H1 (cell line): ENCODE measurements at regions not wholly inside any gene's neighbourhood (a gene's known extent, or its start where the extent isn't known, plus 50 kb on each side); places are given as distances from the start of the nearest gene placed in this dataset.

ENCODE experiments used
- CTCF ChIA-PET: fragments of 300-600 bp; sonication (Branson Sonifier 250); formaldehyde crosslinking; loops from one replicate; lab custom pipeline; 2021; ENCODE audit not compliant: partially characterized antibody; lab: Charles Lee
- POLR2A ChIA-PET: fragments of 300-600 bp; sonication (Branson Sonifier 250); formaldehyde crosslinking; loops from one replicate; lab custom pipeline; 2021; ENCODE audit warnings: inconsistent platforms; ENCODE audit not compliant: partially characterized antibody; lab: Charles Lee
- DNase-seq, 2 experiments: peaks; one replicate each; pipeline versions ENCODE4 v3.0.0 to v3.0.0-alpha.2; 2010 to 2022; ENCODE audit warnings: low spot score in 2 of 2, low read depth in 1 of 2, mixed read lengths in 1 of 2
- FAIRE-seq: peaks from 2 replicates; lab custom pipeline; 2011; peaks lifted over from hg19 to GRCh38; lab: Jason Lieb, UNC
- H2AFZ ChIP-seq: 2 replicates; pipeline ENCODE4 v1.8.1; 2012; ENCODE audit warnings: low read length, inconsistent platforms
- H2AK5ac ChIP-seq: 2 replicates; pipeline ENCODE4 v1.6.1; 2013; ENCODE audit warnings: low read depth, low read length
- H2BK120ac ChIP-seq: replicated peaks from 2 replicates; pipeline ENCODE3; 2013; ENCODE audit warnings: low read depth, low read length, inconsistent platforms
- H2BK12ac ChIP-seq: 2 replicates; pipeline ENCODE4 v1.6.1; 2013; ENCODE audit warnings: low read depth, low read length
- H2BK15ac ChIP-seq: 2 replicates; pipeline ENCODE4 v1.6.1; 2013; ENCODE audit warnings: low read length
- H2BK20ac ChIP-seq: 2 replicates; pipeline ENCODE4 v1.6.1; 2013; ENCODE audit warnings: low read length
- H2BK5ac ChIP-seq: 2 replicates; pipeline ENCODE4 v1.6.1; 2013; ENCODE audit warnings: low read depth, low read length
- H3K14ac ChIP-seq: 2 replicates; pipeline ENCODE4 v1.6.1; 2013; ENCODE audit warnings: inconsistent platforms; ENCODE audit not compliant: insufficient read length
- H3K18ac ChIP-seq: 2 replicates; pipeline ENCODE4 v1.6.1; 2013; ENCODE audit warnings: low read length; ENCODE audit errors: extremely low read depth
- H3K23ac ChIP-seq: 2 replicates; pipeline ENCODE4 v1.6.1; 2013; ENCODE audit warnings: inconsistent platforms; ENCODE audit not compliant: insufficient read length
- H3K23me2 ChIP-seq: 2 replicates; pipeline ENCODE4 v1.6.1; 2013; ENCODE audit warnings: low read depth, low read length
- H3K27ac ChIP-seq: 2 replicates; pipeline ENCODE4 v1.6.1; 2011; ENCODE audit warnings: low read depth, low read length, inconsistent platforms
- H3K27me3 ChIP-seq, 4 experiments: replicated peaks in 1 of 4; 1 replicate in 1 of 4; 2 replicates in 3 of 4; pipeline versions ENCODE4 v1.6.1 to v1.8.1; 2011 to 2013; ENCODE audit warnings: low read length in 3 of 4, mild to moderate bottlenecking in 3 of 4, inconsistent platforms in 2 of 4, mixed read lengths in 2 of 4, moderate library complexity in 1 of 4; ENCODE audit not compliant: control insufficient read depth in 3 of 4, insufficient read depth in 3 of 4; ENCODE audit errors: extremely low read depth in 1 of 4
- H3K36me3 ChIP-seq, 4 experiments: 2 replicates each; pipeline versions ENCODE4 v1.6.1 to v1.8.1; 2011 to 2013; ENCODE audit warnings: mild to moderate bottlenecking in 4 of 4, low read length in 3 of 4, moderate library complexity in 2 of 4, control low read depth in 1 of 4, inconsistent platforms in 1 of 4; ENCODE audit not compliant: insufficient read depth in 4 of 4, control insufficient read depth in 2 of 4
- H3K4ac ChIP-seq: replicated peaks from 2 replicates; pipeline ENCODE3; 2013; ENCODE audit warnings: low read length, low read depth, mixed read lengths, inconsistent platforms; ENCODE audit not compliant: insufficient read length
- H3K4me1 ChIP-seq, 4 experiments: replicated peaks in 1 of 4; 1 replicate in 1 of 4; 2 replicates in 3 of 4; pipeline versions ENCODE4 v1.6.1 to v1.8.1; 2011 to 2013; ENCODE audit warnings: low read length in 3 of 4, inconsistent platforms in 2 of 4, mixed read lengths in 1 of 4; ENCODE audit not compliant: insufficient read depth in 4 of 4, control insufficient read depth in 3 of 4
- H3K4me2 ChIP-seq, 2 experiments: 2 replicates each; pipeline versions ENCODE4 v1.6.1 to v1.8.1; 2011 to 2013; ENCODE audit warnings: low read depth in 2 of 2, low read length in 2 of 2, control low read depth in 1 of 2, inconsistent platforms in 1 of 2, mild to moderate bottlenecking in 1 of 2; ENCODE audit not compliant: insufficient read depth in 1 of 2
- H3K4me3 ChIP-seq, 4 experiments: fragments of 200-600, 300-600 bp in 1 of 4; sonication (generic), shearing (Covaris generic), sonication (Bioruptor Twin) in 1 of 4; 2 replicates each; pipeline versions ENCODE4 v1.5.1 to v1.8.1; 2011 to 2016; ENCODE audit warnings: low read length in 4 of 4, low read depth in 3 of 4, control low read depth in 2 of 4, inconsistent platforms in 2 of 4, mild to moderate bottlenecking in 2 of 4, mixed read lengths in 1 of 4, moderate library complexity in 1 of 4; ENCODE audit not compliant: insufficient read depth in 2 of 4; ENCODE audit errors: extremely low read depth in 1 of 4
- H3K56ac ChIP-seq: replicated peaks from 2 replicates; pipeline ENCODE3; 2013; ENCODE audit warnings: low read depth, mild to moderate bottlenecking, mixed read lengths, low read length, inconsistent platforms; ENCODE audit not compliant: insufficient read length
- H3K79me1 ChIP-seq: 2 replicates; pipeline ENCODE4 v1.6.1; 2013; ENCODE audit warnings: low read depth, low read length, control low read depth
- H3K79me2 ChIP-seq, 2 experiments: 2 replicates each; pipeline versions ENCODE4 v1.6.1 to v1.8.1; 2012 to 2013; ENCODE audit warnings: low read length in 2 of 2, mild to moderate bottlenecking in 2 of 2, inconsistent platforms in 1 of 2; ENCODE audit not compliant: insufficient read depth in 2 of 2, control insufficient read depth in 1 of 2
- H3K9ac ChIP-seq, 4 experiments: replicated peaks in 1 of 4; 1 replicate in 1 of 4; 2 replicates in 3 of 4; pipeline versions ENCODE4 v1.6.1 to v1.8.1; 2011 to 2013; ENCODE audit warnings: low read depth in 3 of 4, low read length in 3 of 4, control low read depth in 2 of 4, mild to moderate bottlenecking in 2 of 4, moderate library complexity in 2 of 4, inconsistent platforms in 1 of 4; ENCODE audit errors: extremely low read depth in 1 of 4
- H3K9me3 ChIP-seq, 2 experiments: 2 replicates each; pipeline versions ENCODE4 v1.6.1 to v1.8.1; 2012 to 2013; ENCODE audit warnings: mild to moderate bottlenecking in 2 of 2, moderate library complexity in 2 of 2, control low read depth in 1 of 2, inconsistent platforms in 1 of 2, low read depth in 1 of 2, low read length in 1 of 2, mixed read lengths in 1 of 2; ENCODE audit not compliant: insufficient read depth in 2 of 2
- H4K20me1 ChIP-seq, 2 experiments: replicated peaks in 1 of 2; 2 replicates each; pipeline versions ENCODE3 to v1.8.1; 2011 to 2013; ENCODE audit warnings: inconsistent platforms in 2 of 2, low read length in 2 of 2, mild to moderate bottlenecking in 1 of 2; ENCODE audit not compliant: insufficient read depth in 2 of 2, control insufficient read depth in 1 of 2
- H4K5ac ChIP-seq: 2 replicates; pipeline ENCODE4 v1.6.1; 2013; ENCODE audit warnings: low read length, low read depth, mixed read lengths, inconsistent platforms; ENCODE audit not compliant: insufficient read length
- H4K8ac ChIP-seq: 2 replicates; pipeline ENCODE4 v1.8.0; 2013; ENCODE audit warnings: mild to moderate bottlenecking, moderate library complexity, low read length, inconsistent platforms; ENCODE audit not compliant: insufficient read depth; ENCODE audit errors: extremely low read depth
- H4K91ac ChIP-seq: replicated peaks from 2 replicates; pipeline ENCODE3; 2013; ENCODE audit warnings: low read length, mixed read lengths, inconsistent platforms; ENCODE audit not compliant: insufficient read length
- BCL11A ChIP-seq, 2 experiments: IDR thresholded peaks; one replicate each; pipeline ENCODE4 v1.6.1; 2011; ENCODE audit warnings: low read depth in 2 of 2, low read length in 2 of 2, mild to moderate bottlenecking in 2 of 2
- CEBPB ChIP-seq: IDR thresholded peaks from 2 replicates; pipeline ENCODE4 v1.6.1; 2012; ENCODE audit warnings: low read depth, low read length
- EGR1 ChIP-seq: IDR thresholded peaks from 2 replicates; pipeline ENCODE4 v1.6.1; 2011; ENCODE audit warnings: low read depth, low read length, borderline replicate concordance
- EZH2 ChIP-seq: fragments of 200-600 bp; sonication (generic); IDR thresholded peaks from 2 replicates; pipeline ENCODE4 v1.7.1; 2012; ENCODE audit warnings: low read depth, mild to moderate bottlenecking, moderate library complexity, low read length, inconsistent platforms; ENCODE audit not compliant: severe bottlenecking
- GABPA ChIP-seq: IDR thresholded peaks from 2 replicates; pipeline ENCODE4 v1.6.1; 2011; ENCODE audit warnings: mild to moderate bottlenecking, low read length, moderate library complexity, borderline replicate concordance; ENCODE audit not compliant: insufficient read depth
- HDAC6 ChIP-seq: IDR thresholded peaks from one replicate; pipeline ENCODE4 v1.7.1; 2012; ENCODE audit warnings: low read depth, mild to moderate bottlenecking, inconsistent platforms, low read length, moderate library complexity
- KDM4A ChIP-seq: IDR thresholded peaks from one replicate; pipeline ENCODE4 v1.7.1; 2012; ENCODE audit warnings: low read depth, mild to moderate bottlenecking, moderate library complexity, low read length, inconsistent platforms; ENCODE audit not compliant: severe bottlenecking
- MAFK ChIP-seq: IDR thresholded peaks from 2 replicates; pipeline ENCODE4 v1.6.1; 2012; ENCODE audit warnings: low read depth, mild to moderate bottlenecking, improper control_type of control experiment, low read length
- PHF8 ChIP-seq: fragments of 200-600 bp; sonication (generic); conservative IDR thresholded peaks from 2 replicates; pipeline ENCODE4 v1.7.1; 2012; ENCODE audit warnings: low read depth, mild to moderate bottlenecking, inconsistent platforms, low read length, moderate library complexity
- RBBP5 ChIP-seq: IDR thresholded peaks from 2 replicates; pipeline ENCODE4 v1.7.1; 2012; ENCODE audit warnings: low read depth, mild to moderate bottlenecking, inconsistent platforms, low read length, moderate library complexity, borderline replicate concordance
- RFX5 ChIP-seq: IDR thresholded peaks from 2 replicates; pipeline ENCODE4 v1.6.1; 2011; ENCODE audit warnings: low read depth, low read length, improper control_type of control experiment, borderline replicate concordance
- SIX5 ChIP-seq: IDR thresholded peaks from 2 replicates; pipeline ENCODE4 v1.6.1; 2011; ENCODE audit warnings: mild to moderate bottlenecking, low read depth, low read length
- TAF1 ChIP-seq: IDR thresholded peaks from 2 replicates; pipeline ENCODE4 v1.6.1; 2011; ENCODE audit warnings: mild to moderate bottlenecking, low read depth, low read length
- TBP ChIP-seq: IDR thresholded peaks from 2 replicates; pipeline ENCODE4 v1.6.1; 2011; ENCODE audit warnings: low read depth, low read length, improper control_type of control experiment
- WGBS, 2 experiments: shearing (Covaris generic) in 1 of 2; methylation state at CpG; one replicate each; pipeline versions ENCODE4 v1.1.6 to v1.1.7; 2013 to 2015; ENCODE audit warnings: low lambda C conversion rate in 2 of 2, mixed read lengths in 2 of 2, inconsistent platforms in 1 of 2, low coverage in 1 of 2, missing lambda C conversion rate in 1 of 2; ENCODE audit not compliant: insufficient replicate concordance in 2 of 2, insufficient coverage in 1 of 2, insufficient read length in 1 of 2; ENCODE audit errors: extremely low coverage in 1 of 2, missing lambda C conversion rate in 1 of 2; 5-methylcytosine and 5-hydroxymethylcytosine counted together

- no peak overlapping the region for H3K27ac ChIP-seq
- H2BK12ac ChIP-seq, result no peak overlapping the region
- no peaks in the 10 kb centered on the region for H3K23me2 ChIP-seq
- no peaks in the 10 kb centered on the region for H3K79me1 ChIP-seq
- no peak for DNase-seq
- POLR2A ChIA-PET, result interaction anchor here (0.5 to 0.7 kb wide), 2 partner anchors 17 to 20 kb away, joined by 3 to 5 read pairs; no protein-coding TSS in a partner anchor
- no peaks in the 10 kb centered on the region for H3K4me1 ChIP-seq
- H3K14ac ChIP-seq, result no peak overlapping the region
- H3K36me3 ChIP-seq, result no peaks in the 10 kb centered on the region
- H3K9ac ChIP-seq, result no peak overlapping the region
- FAIRE-seq, result no peak
- H3K23ac ChIP-seq, result no peak overlapping the region
- CTCF ChIA-PET, result interaction anchor here (0.7 to 8.6 kb wide), 11 partner anchors 8 to 217 kb away, joined by 3 to 187 read pairs (median 5); no protein-coding TSS in a partner anchor
- no peak overlapping the region for H3K4me3 ChIP-seq
- no peaks in the 10 kb centered on the region for H3K9me3 ChIP-seq
- no peak overlapping the region for H2AK5ac ChIP-seq
- H3K79me2 ChIP-seq, result no peaks in the 10 kb centered on the region
- H3K4me2 ChIP-seq, result no peak overlapping the region
- no peak overlapping the region for H3K4ac ChIP-seq
- no peak overlapping the region for H3K18ac ChIP-seq
- H2BK20ac ChIP-seq, result no peak overlapping the region
- no peak overlapping the region for H3K56ac ChIP-seq
- no peaks in the 10 kb centered on the region for H4K20me1 ChIP-seq
- no peak overlapping the region for H2BK15ac ChIP-seq
- H2BK120ac ChIP-seq, result no peak overlapping the region
- H3K27me3 ChIP-seq, result no peaks in the 10 kb centered on the region
- 87% methylated on average over 5 of the region's 5 CpGs; no CpG with 5 or more reads in 1 of the 2 experiments for WGBS, 2 experiments
- H4K5ac ChIP-seq, result no peak overlapping the region
- no peak overlapping the region for H4K8ac ChIP-seq
- H4K91ac ChIP-seq, result no peak overlapping the region
- no peak overlapping the region for H2BK5ac ChIP-seq
- H2AFZ ChIP-seq, result no peak overlapping the region
- no peak for TF ChIP-seq RBBP5
- no peak for TF ChIP-seq SIX5
- no peak for TF ChIP-seq EZH2
- no peak for TF ChIP-seq TAF1
- no peak for TF ChIP-seq HDAC6
- TF ChIP-seq CEBPB, result no peak
- no peak for TF ChIP-seq KDM4A
- no peak for TF ChIP-seq GABPA
- no peak for TF ChIP-seq EGR1
- TF ChIP-seq TBP, result no peak
- TF ChIP-seq MAFK, result no peak
- no peak for TF ChIP-seq PHF8
- no peak for TF ChIP-seq RFX5
- no peak for TF ChIP-seq BCL11A (IDR thresholded peaks at IDR 0.05; ENCODE audit: low read depth in 2 of 2, low read length in 2 of 2)
Observed at GRCh38 chr7:95693551-95694333, 78.6 kb upstream of the DYNC1I1 start.
